G401 (cell line): ENCODE measurements at regions not wholly inside any gene's neighbourhood (a gene's known extent, or its start where the extent isn't known, plus 50 kb on each side); places are given as distances from the start of the nearest gene placed in this dataset.

Experiments used
- DNase-seq: peaks from one replicate; pipeline ENCODE4 v3.0.0-alpha.2; 2015; ENCODE audit warnings: low spot score
- in situ Hi-C: cut with HindIII; loops from 2 replicates; pipeline ENCODE4 v1.10.0; 2016; ENCODE audit warnings: low sequenced_read_pairs, mixed read lengths

GRCh38 chr21:32185103-32185502 lies 93.7 kb downstream of the MIS18A start:
- no peak for DNase-seq
- in situ Hi-C loops, result no loop called here

- in situ Hi-C loops, result no loop called here
- DNase-seq, result no peak
Measured at GRCh38 chr21:32184485-32184884, 94.4 kb downstream of the MIS18A start.

GRCh38 chr21:32184065-32184464 lies 94.8 kb downstream of the MIS18A start:
- in situ Hi-C loops, result no loop called here
- DNase-seq, result no peak

- DNase-seq, result no peak
- in situ Hi-C loops, result no loop called here
Measured at GRCh38 chr21:32183396-32183795, 95.5 kb downstream of the MIS18A start.

- DNase-seq, result no peak
- in situ Hi-C loops, result no loop called here
Measured at GRCh38 chr21:32182449-32182848, 96.4 kb downstream of the MIS18A start.

- DNase-seq, result no peak
- in situ Hi-C loops, result no loop called here
Measured at GRCh38 chr21:32181457-32181856, 97.4 kb downstream of the MIS18A start.

- in situ Hi-C loops, result no loop called here
- no peak for DNase-seq
Measured at GRCh38 chr21:32174819-32175218, 104.0 kb downstream of the MIS18A start.

- in situ Hi-C loops, result no loop called here
- DNase-seq, result no peak
Measured at GRCh38 chr21:32173121-32173724, 105.6 kb downstream of the MIS18A start.

- no peak for DNase-seq
- in situ Hi-C loops, result no loop called here
Measured at GRCh38 chr21:32172106-32172505, 106.7 kb downstream of the MIS18A start.

- DNase-seq, result no peak
- in situ Hi-C loops, result no loop called here
Measured at GRCh38 chr21:32167513-32167912, 111.3 kb downstream of the MIS18A start.

GRCh38 chr21:32163386-32163785 lies 115.5 kb downstream of the MIS18A start:
- in situ Hi-C loops, result no loop called here
- DNase-seq, result no peak

GRCh38 chr21:32162727-32163320 lies 116.0 kb downstream of the MIS18A start:
- in situ Hi-C loops, result no loop called here
- peak; percentile 6 for DNase-seq

- DNase-seq, result no peak
- in situ Hi-C loops, result no loop called here
Measured at GRCh38 chr21:32155226-32155625, 123.6 kb downstream of the MIS18A start.

GRCh38 chr21:32147041-32147440 lies 131.8 kb downstream of the MIS18A start:
- in situ Hi-C loops, result no loop called here
- no peak for DNase-seq

- DNase-seq, result no peak
- in situ Hi-C loops, result no loop called here
Measured at GRCh38 chr21:32144851-32145250, 134.0 kb downstream of the MIS18A start.

- in situ Hi-C loops, result no loop called here
- no peak for DNase-seq
Measured at GRCh38 chr21:32143241-32143939, 135.5 kb downstream of the MIS18A start.

GRCh38 chr21:32141318-32141633 lies 137.6 kb downstream of the MIS18A start:
- in situ Hi-C loops, result no loop called here
- no peak for DNase-seq

GRCh38 chr21:32140604-32141317 lies 138.1 kb downstream of the MIS18A start:
- in situ Hi-C loops, result no loop called here
- DNase-seq, result no peak

- DNase-seq, result no peak
- in situ Hi-C loops, result no loop called here
Measured at GRCh38 chr21:32140151-32140550, 138.7 kb downstream of the MIS18A start.

- in situ Hi-C loops, result no loop called here
- DNase-seq, result no peak
Measured at GRCh38 chr21:32138658-32139057, 140.2 kb downstream of the MIS18A start.
